ENCODE measurements at regions not wholly inside any gene's neighbourhood (a gene's known extent, or its start where the extent isn't known, plus 50 kb on each side); places are given as distances from the start of the nearest gene placed in this dataset.

DNA sequence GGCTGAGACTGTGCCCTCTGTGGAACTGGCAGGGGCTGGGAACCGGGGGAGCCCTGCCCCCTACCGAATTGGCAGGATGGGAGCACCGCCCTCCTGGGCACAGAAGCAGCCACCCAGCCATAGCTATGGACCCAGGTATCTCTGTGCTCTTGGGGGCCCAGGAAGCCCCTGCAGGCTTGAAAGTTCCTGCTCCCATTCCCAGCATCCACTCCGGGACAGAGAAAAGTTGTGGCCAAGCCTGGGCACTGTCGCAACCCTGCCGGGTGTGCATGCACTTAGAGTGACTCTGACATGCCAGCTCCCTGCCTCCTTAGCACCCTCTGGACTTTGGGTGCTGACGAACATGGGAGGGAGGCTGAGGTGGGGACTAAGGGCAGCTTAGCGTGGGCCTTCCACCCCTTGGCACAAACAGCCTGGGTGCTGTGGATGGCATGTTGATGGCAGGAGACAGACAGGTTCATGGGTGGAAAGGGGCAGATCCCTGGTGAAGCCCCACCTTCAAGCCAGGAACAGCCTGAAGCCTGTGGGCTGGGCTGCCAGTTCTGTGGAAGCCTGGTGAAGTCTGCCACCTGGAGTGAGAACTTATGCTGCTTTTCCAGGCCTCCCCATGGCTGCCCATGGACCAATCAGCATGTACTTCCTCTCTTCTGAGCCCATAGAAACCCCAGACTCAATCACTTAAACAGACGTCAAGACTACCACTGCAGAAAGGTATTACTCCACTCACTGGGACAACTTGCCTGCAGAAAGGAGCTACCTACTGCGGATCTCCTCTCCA is 279.0 kb downstream of the ATXN7L3B start:
- no peak for DNase-seq (ENCODE audit: low spot score)

DNA sequence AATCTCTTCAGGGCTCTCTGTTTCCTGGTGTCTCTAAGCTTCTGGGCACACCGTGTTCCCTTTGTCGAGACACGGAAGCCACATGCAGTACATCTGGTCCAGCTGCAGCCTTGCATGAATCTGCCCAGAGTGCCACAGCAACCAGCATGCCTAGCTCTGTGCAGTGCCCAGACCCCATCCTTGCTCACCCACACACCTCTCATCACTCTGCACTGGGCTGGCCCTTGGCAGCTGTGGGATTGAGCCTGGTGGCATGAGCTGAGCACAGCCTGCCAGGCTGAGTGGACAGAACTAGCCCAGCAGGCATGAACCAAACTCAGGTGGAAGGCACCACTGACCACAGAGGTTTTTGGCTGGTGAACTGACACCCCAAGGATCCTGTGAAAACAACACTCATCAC is 279.9 kb downstream of the ATXN7L3B start:
- DNase-seq (ENCODE audit: low spot score): no peak

DNA sequence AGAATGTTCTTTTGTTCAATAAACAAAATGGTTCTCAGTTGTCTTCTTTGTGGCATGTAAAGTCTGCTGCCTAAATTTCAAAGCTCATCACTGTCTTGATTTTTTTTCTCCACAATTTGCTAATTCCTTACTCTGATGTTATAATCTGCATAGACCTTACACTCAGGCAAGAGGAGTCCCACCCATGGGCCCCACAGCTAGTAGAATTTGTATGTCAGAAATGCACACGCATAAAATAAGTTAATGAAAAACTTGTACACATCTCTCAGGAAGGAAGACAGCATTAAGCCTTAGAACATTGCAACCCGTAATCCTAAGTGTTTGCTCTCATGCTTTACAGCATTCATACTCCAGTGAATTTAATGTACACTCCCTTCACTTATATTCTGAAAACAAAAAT is 280.8 kb downstream of the ATXN7L3B start:
- no peak for DNase-seq (ENCODE audit: low spot score)

GRCh38 chr12:74820324-74820723 is 282.7 kb downstream of the ATXN7L3B start:
- DNase-seq (ENCODE audit: low spot score): no peak

GRCh38 chr12:74836567-74836966 is 298.9 kb downstream of the ATXN7L3B start:
- DNase-seq (ENCODE audit: low spot score): no peak

DNA sequence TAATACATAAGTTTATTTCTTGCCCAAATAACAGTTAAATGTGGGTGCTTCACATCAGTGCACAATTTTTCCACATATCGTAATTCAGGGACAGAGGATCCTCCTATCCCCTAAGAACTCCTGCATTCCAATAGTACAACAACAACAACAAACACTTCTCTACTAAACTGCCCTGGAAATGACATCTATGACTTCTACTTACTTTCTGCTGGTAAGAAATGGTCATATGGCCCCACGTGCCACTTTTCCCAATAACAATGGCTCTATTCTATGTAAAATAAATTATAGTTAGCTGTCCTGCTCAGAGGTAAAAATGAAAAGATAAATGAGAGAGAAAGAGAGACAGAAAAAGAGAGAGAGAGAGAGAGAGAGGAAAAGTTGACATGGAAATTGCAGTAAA is 308.5 kb downstream of the ATXN7L3B start:
- no peak for DNase-seq (ENCODE audit: low spot score)

DNA sequence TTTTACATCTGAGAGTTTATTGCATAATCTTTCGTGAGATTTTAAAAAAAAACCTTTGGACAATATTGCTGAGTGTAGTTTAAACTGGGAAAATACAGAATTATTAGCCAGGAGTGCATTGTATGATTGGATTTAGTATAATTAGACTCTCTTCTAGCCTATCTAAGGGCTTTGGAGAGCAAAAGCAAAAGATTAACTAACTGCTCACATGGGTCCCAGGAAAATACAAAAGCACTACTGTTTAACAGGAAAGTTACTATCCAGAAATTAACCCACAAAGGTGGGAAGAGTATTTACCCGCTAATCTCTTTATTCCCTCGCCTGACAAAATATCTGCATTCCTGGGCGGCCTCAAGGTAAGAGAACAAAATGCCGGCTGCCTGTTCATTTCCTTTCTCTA is 309.5 kb downstream of the ATXN7L3B start:
- DNase-seq (ENCODE audit: low spot score): no peak

DNA sequence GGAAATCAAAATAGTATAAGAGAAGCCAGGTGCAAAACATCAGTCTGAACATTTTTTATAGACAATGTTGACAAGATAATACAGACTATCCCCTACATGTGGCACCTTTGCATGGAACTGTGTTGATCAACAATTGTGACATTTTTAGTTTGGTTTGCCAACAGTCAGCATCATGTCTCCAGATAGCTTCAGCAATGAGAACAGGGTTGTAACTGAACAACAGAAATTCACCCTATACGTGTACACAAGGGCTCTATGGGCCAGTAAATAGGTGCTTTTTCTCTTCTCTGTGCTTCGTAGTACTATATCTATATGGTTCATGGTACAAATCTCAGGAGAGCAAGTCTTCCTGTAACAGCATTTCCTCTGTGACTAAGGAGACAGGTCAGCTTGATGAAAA is 310.4 kb downstream of the ATXN7L3B start:
- no peak for DNase-seq (ENCODE audit: low spot score)

DNA sequence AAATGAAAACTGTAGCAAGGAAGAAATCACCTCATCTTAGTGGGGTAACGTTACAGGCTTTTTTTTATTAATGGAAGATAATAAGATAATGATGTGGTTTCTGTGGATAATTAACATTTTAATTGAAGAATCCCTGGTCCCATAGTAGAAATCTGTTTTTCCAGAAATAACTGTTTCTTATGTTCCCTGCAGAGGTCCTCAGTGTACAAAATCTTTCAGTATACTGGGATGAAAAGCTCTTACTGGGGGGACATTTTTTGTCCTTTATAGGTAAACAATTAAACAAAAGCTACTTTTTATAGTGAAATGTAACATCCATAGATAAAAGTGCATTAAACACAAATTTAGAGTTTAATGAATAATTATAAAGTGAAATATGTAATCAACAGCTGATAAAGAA is 312.2 kb downstream of the ATXN7L3B start:
- no peak for DNase-seq (ENCODE audit: low spot score)

- no peak for DNase-seq (ENCODE audit: low spot score)
Observed at GRCh38 chr12:74871817-74872216, 334.2 kb downstream of the ATXN7L3B start.

- DNase-seq (ENCODE audit: low spot score): no peak
Observed at GRCh38 chr12:74885775-74886174, 323.9 kb downstream of the KCNC2 start.

DNA sequence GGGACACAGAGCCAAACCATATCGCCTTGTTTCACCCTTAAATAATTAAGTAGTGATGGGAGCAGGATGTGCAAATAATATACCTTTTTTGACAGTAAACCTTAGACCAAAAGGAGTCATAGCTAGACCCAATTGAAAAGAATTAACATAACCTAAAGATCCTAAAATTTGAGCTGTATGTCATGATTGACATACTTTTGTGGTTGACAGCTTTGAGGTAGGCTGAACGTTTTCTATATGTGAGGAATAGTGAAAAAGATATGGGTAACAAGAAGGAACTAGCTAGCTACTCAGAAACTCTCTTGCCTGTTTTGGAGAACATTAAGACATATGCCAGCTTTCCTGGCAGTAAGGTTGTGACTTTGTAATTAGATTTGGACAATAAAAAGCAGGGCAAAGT is 320.6 kb downstream of the KCNC2 start:
- DNase-seq (ENCODE audit: low spot score): no peak

DNA sequence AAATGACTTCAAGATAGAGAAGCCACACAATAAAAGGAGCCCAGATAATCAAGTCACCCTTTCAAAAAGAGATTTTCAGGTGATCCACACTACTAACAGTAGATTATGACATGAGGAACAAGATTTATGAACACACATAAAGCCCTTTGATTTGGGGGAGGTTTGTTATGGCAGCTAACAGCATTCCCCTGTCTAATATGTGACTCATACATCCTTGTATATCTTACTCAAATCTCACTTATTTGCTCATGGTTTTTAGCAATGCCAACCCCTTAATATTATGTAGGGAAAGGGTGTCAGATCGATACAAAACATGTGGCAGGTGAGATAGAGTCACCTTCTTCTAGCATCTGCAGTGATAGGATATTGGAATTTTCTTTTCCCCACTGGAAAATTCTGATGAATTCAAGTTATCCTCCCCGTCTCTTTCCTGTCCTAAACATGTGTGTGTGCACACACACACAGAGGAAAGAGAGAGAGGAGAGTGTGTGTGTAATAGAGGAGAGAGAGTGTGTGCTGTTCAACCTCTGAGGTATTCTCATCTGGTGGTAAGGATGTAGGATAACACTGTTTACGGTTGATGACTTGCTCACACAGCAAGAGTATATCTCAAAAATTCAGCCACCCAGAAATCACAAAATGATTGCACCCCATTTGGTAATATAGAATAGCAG is 319.9 kb downstream of the KCNC2 start:
- DNase-seq (ENCODE audit: low spot score): no peak

GRCh38 chr12:74890237-74890599 is 319.4 kb downstream of the KCNC2 start:
- DNase-seq (ENCODE audit: low spot score): peak; percentile 33

- no peak for DNase-seq (ENCODE audit: low spot score)
Observed at GRCh38 chr12:74891083-74891668, 318.5 kb downstream of the KCNC2 start.

- DNase-seq (ENCODE audit: low spot score): no peak
Observed at GRCh38 chr12:74892057-74892633, 317.5 kb downstream of the KCNC2 start.

DNA sequence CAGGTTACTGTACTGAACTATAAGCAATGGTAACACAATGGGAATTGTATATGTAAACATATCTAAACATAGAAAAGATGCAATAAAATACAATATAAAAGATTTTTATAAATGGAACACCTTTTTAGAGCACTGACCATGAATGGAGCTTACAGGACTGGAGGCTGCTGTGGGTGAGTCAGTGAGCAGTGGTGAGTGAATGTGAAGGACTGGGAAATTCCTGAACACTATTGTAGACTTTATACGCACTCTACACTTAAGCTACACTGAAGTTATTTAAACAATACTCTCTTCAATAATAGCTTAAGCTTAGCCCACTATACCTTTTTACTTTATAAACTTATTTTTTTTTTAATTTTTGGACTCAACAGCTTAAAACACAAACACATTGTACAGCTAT is 313.5 kb downstream of the KCNC2 start:
- DNase-seq (ENCODE audit: low spot score): no peak

- DNase-seq (ENCODE audit: low spot score): no peak
Observed at GRCh38 chr12:74897425-74898211, 312.0 kb downstream of the KCNC2 start.

DNA sequence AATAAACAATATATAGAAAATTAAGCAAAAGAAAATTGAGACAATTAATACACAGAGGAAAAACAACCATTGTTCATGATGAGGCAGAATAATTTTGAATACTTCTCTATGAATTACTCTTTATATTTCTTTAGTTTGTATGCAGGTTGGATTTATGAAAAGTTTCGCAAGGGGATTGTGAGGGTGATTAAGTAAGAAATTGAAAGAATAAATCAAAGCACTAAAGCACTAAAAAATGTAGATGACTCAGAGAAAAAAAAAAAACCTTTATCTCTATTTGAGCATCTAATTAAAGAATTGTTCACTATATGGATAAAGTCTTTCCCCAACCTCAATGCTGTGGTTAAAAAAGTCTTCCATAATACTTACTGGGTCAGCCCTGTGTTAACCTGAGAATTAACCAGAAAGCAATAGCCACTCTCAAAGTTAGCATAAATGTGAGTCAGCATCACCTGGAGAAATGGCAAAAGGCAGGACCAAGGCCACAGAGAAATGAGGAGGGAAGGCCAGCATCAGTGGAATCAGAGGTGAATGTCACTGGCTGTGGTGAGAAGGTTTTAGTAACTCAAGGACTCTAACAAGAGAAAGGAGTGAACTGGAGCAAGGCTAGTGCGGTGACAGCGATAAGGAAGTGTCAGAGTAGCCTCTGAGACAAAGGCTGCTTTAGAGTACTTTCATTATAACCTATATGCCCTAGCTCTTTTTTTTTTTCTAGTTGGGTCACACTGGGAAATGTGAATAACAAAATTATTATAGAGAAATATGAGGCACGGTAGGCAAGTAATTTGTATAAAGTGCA is 310.4 kb downstream of the KCNC2 start:
- DNase-seq (ENCODE audit: low spot score): no peak

GRCh38 chr12:74900232-74900631 is 309.4 kb downstream of the KCNC2 start:
- DNase-seq (ENCODE audit: low spot score): no peak

DNA sequence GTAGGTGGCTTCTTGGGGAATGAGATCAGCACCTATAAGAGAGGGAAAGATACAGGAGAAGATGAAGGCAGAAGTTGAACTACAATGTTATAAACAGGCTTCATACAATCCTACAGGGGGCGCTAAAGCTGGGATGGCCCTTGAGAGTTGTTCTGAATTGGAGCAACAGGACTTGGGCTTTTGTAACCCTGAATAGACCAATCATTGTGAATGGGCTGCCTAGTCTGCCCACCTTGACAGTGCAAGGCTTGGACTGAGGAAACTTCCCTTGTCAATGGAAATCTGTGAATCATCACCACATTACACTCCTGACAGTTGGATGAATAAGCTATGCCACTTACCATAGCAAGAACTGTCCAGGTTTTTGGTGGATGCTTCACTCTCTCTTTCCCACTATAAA is 306.1 kb downstream of the KCNC2 start:
- DNase-seq (ENCODE audit: low spot score): peak; percentile 46

Measured in iPS-NIHi11 (cell line).